Heart left ventricle (tissue), 13 donors: ENCODE measurements at regions not wholly inside any gene's neighbourhood (a gene's known extent, or its start where the extent isn't known, plus 50 kb on each side); places are given as distances from the start of the nearest gene placed in this dataset.

Experiments used
- POLR2A ChIP-seq, 2 donors: fragments of 450-650 bp; IDR thresholded peaks; one replicate each; pipeline ENCODE4 v1.6.1; 2017; ENCODE audit warnings: antibody characterized with exemption in 2 of 2, mild to moderate bottlenecking in 2 of 2, moderate library complexity in 2 of 2
- TF ChIP-seq, protein P1 (sequence below), 12 donors: fragments of 200-600 bp; sonication (generic) in 4 of 12; IDR thresholded peaks; one replicate each; pipeline versions ENCODE4 v1.5.0 to v1.8.0; 2018 to 2022; ENCODE audit warnings: antibody characterized with exemption in 12 of 12, mild to moderate bottlenecking in 5 of 12
- donor health status: ischemic (EF 13 %, LVEDD 7.1; RV severe dilation, severe dysfunction).
- donor health status: DM: no; HTN: yes; CAD: no.
- donor health status: DM: no; HTN: no; CAD: no.
- donor health status: ischemic (EF 25% LVEDD 6.9; RV normal size, moderate dysfunction).
- donor health status: ischemic (EF 25% LVEDD 5.7; RV mildly dilated, moderate dysfunction).
- donor health status: ischemic (EF 35%, LVEDD 5.7; RV mildly dilated, moderate dysfunction).
- donor health status: nonischemic (EF 11% LVEDD 7.7; RV severe dilation, severe dysfunction).
- donor health status: DM: yes; HTN: yes; CAD: no.
- donor health status: PGD.
- donor health status: ischemic (EF 29% LVEDD 5.4; RV normal size, mild dysfunction).
- donor health status: nonischemic (EF 23%, LVEDD 6.1; RV moderate dilation, normal function).

DNA sequence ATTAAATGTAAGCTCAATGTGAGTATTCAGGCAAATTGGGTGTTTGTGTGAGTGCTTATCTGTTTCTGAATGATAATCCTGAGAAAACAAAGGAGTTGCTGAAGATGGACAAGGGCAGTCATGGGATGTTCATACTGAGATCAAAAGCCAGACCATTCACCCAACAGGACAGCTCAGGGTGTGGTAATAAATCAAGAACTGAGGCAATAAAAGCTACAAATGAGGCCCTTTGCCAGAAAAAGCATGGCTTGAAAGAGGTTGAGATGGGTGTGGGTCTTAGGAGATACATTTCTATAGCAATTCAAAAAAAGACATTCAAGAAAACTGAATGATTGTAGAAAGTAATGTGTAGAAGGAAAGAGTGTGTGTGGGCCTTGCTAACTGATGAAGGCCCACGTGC lies 425.8 kb upstream of the BOD1L1 start:
- TF ChIP-seq, protein P1, sequence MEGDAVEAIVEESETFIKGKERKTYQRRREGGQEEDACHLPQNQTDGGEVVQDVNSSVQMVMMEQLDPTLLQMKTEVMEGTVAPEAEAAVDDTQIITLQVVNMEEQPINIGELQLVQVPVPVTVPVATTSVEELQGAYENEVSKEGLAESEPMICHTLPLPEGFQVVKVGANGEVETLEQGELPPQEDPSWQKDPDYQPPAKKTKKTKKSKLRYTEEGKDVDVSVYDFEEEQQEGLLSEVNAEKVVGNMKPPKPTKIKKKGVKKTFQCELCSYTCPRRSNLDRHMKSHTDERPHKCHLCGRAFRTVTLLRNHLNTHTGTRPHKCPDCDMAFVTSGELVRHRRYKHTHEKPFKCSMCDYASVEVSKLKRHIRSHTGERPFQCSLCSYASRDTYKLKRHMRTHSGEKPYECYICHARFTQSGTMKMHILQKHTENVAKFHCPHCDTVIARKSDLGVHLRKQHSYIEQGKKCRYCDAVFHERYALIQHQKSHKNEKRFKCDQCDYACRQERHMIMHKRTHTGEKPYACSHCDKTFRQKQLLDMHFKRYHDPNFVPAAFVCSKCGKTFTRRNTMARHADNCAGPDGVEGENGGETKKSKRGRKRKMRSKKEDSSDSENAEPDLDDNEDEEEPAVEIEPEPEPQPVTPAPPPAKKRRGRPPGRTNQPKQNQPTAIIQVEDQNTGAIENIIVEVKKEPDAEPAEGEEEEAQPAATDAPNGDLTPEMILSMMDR (IDR thresholded peaks at IDR 0.05) = no peak
- TF ChIP-seq POLR2A (IDR thresholded peaks at IDR 0.05) = no peak
